HepG2 (cell line): ENCODE measurements at regions not wholly inside any gene's neighbourhood (a gene's known extent, or its start where the extent isn't known, plus 50 kb on each side); places are given as distances from the start of the nearest gene placed in this dataset.

Experiments used
- FOXA3 ChIP-seq: IDR thresholded peaks from 2 replicates; pipeline ENCODE4 v1.6.1; 2016; ENCODE audit warnings: missing genetic modification reagents, missing compliant biosample characterization
- HOXA3 ChIP-seq: sonication (generic); formaldehyde crosslinking; IDR thresholded peaks from 2 replicates; pipeline ENCODE4 v1.5.0; 2020; ENCODE audit warnings: missing genetic modification reagents
- HOXD1 ChIP-seq: sonication (generic); formaldehyde crosslinking; IDR thresholded peaks from 2 replicates; pipeline ENCODE4 v1.5.0; 2020; ENCODE audit warnings: missing genetic modification reagents
- IRF2 ChIP-seq: IDR thresholded peaks from 2 replicates; pipeline ENCODE4 v1.6.1; 2018; ENCODE audit warnings: missing genetic modification reagents, missing compliant biosample characterization
- KDM5B ChIP-seq: sonication (generic); formaldehyde crosslinking; IDR thresholded peaks from 2 replicates; pipeline ENCODE4 v1.4.0; 2020; ENCODE audit warnings: missing genetic modification reagents, mild to moderate bottlenecking, borderline replicate concordance
- NCOA2 ChIP-seq: sonication (generic); formaldehyde crosslinking; IDR thresholded peaks from 2 replicates; pipeline ENCODE4 v1.8.0; 2022; ENCODE audit warnings: inconsistent platforms
- SOX6 ChIP-seq, 2 experiments: fragments of 450-650 bp in 1 of 2; sonication (generic) in 1 of 2; formaldehyde crosslinking in 1 of 2; IDR thresholded peaks; 2 replicates each; pipeline versions ENCODE4 v1.4.0 to v1.6.1; 2017 to 2020; ENCODE audit warnings: antibody characterized with exemption in 1 of 2, mild to moderate bottlenecking in 1 of 2, missing genetic modification reagents in 1 of 2
- STAG1 ChIP-seq: sonication (generic); formaldehyde crosslinking; IDR thresholded peaks from 2 replicates; pipeline ENCODE4 v1.4.0; 2020; ENCODE audit warnings: missing genetic modification reagents
- YY1 ChIP-seq: IDR thresholded peaks from 2 replicates; pipeline ENCODE4 v1.6.1; 2011; ENCODE audit warnings: low read length, low read depth, moderate library complexity, mild to moderate bottlenecking; ENCODE audit not compliant: insufficient read depth, insufficient replicate concordance
- ZFP90 ChIP-seq: sonication (generic); formaldehyde crosslinking; IDR thresholded peaks from 2 replicates; pipeline ENCODE4 v1.8.0; 2022; ENCODE audit warnings: missing genetic modification reagents, mild to moderate bottlenecking, inconsistent platforms, borderline replicate concordance
- ZNF160 ChIP-seq: sonication (generic); formaldehyde crosslinking; IDR thresholded peaks from 2 replicates; pipeline ENCODE4 v1.8.0; 2022; ENCODE audit warnings: mild to moderate bottlenecking, inconsistent platforms, missing genetic modification reagents
- ZNF547 ChIP-seq: sonication (generic); formaldehyde crosslinking; IDR thresholded peaks from 2 replicates; pipeline ENCODE4 v1.5.1; 2020; ENCODE audit warnings: mild to moderate bottlenecking, missing genetic modification reagents
- ZNF567 ChIP-seq: sonication (generic); formaldehyde crosslinking; IDR thresholded peaks from 2 replicates; pipeline ENCODE4 v1.8.1; 2023; ENCODE audit warnings: mild to moderate bottlenecking, missing genetic modification reagents, borderline replicate concordance
- ZNF570 ChIP-seq: sonication (generic); formaldehyde crosslinking; IDR thresholded peaks from 2 replicates; pipeline ENCODE4 v1.4.0; 2020; ENCODE audit warnings: mild to moderate bottlenecking, missing genetic modification reagents, borderline replicate concordance
- TF ChIP-seq, protein P1 (sequence below): sonication (generic); formaldehyde crosslinking; IDR thresholded peaks from 2 replicates; pipeline ENCODE4 v1.4.0; 2020; ENCODE audit warnings: mild to moderate bottlenecking, missing genetic modification reagents, borderline replicate concordance
- TF ChIP-seq, protein P2 (sequence below): sonication (generic); formaldehyde crosslinking; IDR thresholded peaks from 2 replicates; pipeline ENCODE4 v1.5.0; 2020; ENCODE audit warnings: mild to moderate bottlenecking, missing genetic modification reagents
- TF ChIP-seq, protein P3 (sequence below): sonication (generic); formaldehyde crosslinking; IDR thresholded peaks from 2 replicates; pipeline ENCODE4 v1.9.0; 2022; ENCODE audit warnings: low read depth, missing genetic modification reagents
- TF ChIP-seq, protein P4 (sequence below): IDR thresholded peaks from 2 replicates; pipeline ENCODE4 v1.6.1; 2016; ENCODE audit warnings: low read depth, control low read depth

DNA sequence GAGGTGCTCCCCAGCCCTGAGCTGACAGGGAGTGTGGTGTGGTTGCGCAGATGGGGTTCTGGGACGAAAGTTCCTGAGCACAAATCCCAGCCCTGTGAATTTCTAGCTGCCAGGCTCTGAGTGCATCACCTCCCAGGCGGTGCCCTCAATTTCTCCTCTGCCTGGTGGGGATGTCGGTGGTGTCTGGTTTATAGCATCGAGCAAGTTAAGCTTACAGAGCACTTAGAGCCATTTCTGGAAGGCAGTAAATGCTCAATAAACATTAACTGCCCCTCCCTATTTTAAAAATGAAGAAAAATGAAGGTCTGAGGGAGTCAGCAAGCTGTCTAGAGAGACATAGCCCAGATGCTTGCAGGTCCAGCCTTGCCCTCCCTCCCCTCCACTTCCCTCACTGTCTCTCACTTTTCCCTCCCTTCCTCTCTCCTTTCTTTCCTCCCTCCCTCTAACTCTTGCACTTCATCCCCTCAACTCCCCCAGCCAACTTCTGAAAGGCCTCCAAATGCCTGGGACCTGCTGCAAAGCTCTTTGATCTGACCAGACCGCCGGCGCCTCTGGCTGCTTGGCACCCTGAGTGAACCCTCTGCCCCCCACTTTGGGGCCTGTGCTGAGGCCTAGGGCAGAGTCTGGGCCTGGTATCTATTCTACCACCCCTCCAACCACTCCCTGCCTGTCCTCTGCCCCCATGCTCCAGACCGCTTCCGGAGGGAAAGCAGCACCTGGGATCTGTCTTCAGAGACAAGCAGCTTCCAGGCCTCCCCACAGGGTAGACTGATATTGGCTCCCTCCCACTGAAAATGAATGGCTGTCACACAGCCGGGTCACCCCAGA, 438.3 kb downstream of the RPS24 start (continued):
- TF ChIP-seq IRF2 (CRISPR knock-in tag) (no peak), ZNF567 (CRISPR knock-in tag) (no peak), KDM5B (CRISPR knock-in tag) (0 out of 2 replicates have a peak, but pooled peaks have one; percentile 51), ZFP90 (CRISPR knock-in tag) (peak; percentile 47; the same call in 1 of the 2 replicates), ZNF547 (CRISPR knock-in tag) (no peak), NCOA2 (peak; percentile 64; the same call in 1 of the 2 replicates), HOXD1 (CRISPR knock-in tag) (peak; percentile 27; the same call in 1 of the 2 replicates), ZNF570 (no peak), SOX6 (IDR thresholded peaks at IDR 0.05) (no peak), SOX6 (CRISPR knock-in tag; IDR thresholded peaks at IDR 0.05) (peak; percentile 60), ZNF160 (CRISPR knock-in tag) (no peak), HOXA3 (peak; percentile 46; the same call in 1 of the 2 replicates), STAG1 (CRISPR knock-in tag) (0 out of 2 replicates have a peak, but pooled peaks have one; percentile 9), YY1 (peak; percentile 18), FOXA3 (CRISPR knock-in tag) (peak; percentile 6; the same call in 1 of the 2 replicates)
- TF ChIP-seq, protein P1, sequence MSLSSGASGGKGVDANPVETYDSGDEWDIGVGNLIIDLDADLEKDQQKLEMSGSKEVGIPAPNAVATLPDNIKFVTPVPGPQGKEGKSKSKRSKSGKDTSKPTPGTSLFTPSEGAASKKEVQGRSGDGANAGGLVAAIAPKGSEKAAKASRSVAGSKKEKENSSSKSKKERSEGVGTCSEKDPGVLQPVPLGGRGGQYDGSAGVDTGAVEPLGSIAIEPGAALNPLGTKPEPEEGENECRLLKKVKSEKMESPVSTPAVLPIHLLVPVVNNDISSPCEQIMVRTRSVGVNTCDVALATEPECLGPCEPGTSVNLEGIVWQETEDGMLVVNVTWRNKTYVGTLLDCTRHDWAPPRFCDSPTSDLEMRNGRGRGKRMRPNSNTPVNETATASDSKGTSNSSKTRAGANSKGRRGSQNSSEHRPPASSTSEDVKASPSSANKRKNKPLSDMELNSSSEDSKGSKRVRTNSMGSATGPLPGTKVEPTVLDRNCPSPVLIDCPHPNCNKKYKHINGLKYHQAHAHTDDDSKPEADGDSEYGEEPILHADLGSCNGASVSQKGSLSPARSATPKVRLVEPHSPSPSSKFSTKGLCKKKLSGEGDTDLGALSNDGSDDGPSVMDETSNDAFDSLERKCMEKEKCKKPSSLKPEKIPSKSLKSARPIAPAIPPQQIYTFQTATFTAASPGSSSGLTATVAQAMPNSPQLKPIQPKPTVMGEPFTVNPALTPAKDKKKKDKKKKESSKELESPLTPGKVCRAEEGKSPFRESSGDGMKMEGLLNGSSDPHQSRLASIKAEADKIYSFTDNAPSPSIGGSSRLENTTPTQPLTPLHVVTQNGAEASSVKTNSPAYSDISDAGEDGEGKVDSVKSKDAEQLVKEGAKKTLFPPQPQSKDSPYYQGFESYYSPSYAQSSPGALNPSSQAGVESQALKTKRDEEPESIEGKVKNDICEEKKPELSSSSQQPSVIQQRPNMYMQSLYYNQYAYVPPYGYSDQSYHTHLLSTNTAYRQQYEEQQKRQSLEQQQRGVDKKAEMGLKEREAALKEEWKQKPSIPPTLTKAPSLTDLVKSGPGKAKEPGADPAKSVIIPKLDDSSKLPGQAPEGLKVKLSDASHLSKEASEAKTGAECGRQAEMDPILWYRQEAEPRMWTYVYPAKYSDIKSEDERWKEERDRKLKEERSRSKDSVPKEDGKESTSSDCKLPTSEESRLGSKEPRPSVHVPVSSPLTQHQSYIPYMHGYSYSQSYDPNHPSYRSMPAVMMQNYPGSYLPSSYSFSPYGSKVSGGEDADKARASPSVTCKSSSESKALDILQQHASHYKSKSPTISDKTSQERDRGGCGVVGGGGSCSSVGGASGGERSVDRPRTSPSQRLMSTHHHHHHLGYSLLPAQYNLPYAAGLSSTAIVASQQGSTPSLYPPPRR (CRISPR knock-in tag), result 0 out of 2 replicates have a peak, but pooled peaks have one; percentile 34
- TF ChIP-seq, protein P2, sequence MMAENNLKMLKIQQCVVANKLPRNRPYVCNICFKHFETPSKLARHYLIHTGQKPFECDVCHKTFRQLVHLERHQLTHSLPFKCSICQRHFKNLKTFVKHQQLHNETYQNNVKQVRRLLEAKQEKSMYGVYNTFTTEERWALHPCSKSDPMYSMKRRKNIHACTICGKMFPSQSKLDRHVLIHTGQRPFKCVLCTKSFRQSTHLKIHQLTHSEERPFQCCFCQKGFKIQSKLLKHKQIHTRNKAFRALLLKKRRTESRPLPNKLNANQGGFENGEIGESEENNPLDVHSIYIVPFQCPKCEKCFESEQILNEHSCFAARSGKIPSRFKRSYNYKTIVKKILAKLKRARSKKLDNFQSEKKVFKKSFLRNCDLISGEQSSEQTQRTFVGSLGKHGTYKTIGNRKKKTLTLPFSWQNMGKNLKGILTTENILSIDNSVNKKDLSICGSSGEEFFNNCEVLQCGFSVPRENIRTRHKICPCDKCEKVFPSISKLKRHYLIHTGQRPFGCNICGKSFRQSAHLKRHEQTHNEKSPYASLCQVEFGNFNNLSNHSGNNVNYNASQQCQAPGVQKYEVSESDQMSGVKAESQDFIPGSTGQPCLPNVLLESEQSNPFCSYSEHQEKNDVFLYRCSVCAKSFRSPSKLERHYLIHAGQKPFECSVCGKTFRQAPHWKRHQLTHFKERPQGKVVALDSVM (CRISPR knock-in tag), result peak; percentile 52; the same call in 1 of the 2 replicates
- TF ChIP-seq, protein P3, sequence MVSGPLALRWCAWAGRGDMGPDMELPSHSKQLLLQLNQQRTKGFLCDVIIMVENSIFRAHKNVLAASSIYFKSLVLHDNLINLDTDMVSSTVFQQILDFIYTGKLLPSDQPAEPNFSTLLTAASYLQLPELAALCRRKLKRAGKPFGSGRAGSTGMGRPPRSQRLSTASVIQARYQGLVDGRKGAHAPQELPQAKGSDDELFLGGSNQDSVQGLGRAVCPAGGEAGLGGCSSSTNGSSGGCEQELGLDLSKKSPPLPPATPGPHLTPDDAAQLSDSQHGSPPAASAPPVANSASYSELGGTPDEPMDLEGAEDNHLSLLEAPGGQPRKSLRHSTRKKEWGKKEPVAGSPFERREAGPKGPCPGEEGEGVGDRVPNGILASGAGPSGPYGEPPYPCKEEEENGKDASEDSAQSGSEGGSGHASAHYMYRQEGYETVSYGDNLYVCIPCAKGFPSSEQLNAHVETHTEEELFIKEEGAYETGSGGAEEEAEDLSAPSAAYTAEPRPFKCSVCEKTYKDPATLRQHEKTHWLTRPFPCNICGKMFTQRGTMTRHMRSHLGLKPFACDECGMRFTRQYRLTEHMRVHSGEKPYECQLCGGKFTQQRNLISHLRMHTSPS (CRISPR knock-in tag), result peak; percentile 88; the same call in 1 of the 2 replicates
- TF ChIP-seq, protein P4, sequence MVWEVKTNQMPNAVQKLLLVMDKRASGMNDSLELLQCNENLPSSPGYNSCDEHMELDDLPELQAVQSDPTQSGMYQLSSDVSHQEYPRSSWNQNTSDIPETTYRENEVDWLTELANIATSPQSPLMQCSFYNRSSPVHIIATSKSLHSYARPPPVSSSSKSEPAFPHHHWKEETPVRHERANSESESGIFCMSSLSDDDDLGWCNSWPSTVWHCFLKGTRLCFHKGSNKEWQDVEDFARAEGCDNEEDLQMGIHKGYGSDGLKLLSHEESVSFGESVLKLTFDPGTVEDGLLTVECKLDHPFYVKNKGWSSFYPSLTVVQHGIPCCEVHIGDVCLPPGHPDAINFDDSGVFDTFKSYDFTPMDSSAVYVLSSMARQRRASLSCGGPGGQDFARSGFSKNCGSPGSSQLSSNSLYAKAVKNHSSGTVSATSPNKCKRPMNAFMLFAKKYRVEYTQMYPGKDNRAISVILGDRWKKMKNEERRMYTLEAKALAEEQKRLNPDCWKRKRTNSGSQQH (CRISPR knock-in tag), result no peak
